ENCODE measurements at regions not wholly inside any gene's neighbourhood (a gene's known extent, or its start where the extent isn't known, plus 50 kb on each side); places are given as distances from the start of the nearest gene placed in this dataset.

DNA sequence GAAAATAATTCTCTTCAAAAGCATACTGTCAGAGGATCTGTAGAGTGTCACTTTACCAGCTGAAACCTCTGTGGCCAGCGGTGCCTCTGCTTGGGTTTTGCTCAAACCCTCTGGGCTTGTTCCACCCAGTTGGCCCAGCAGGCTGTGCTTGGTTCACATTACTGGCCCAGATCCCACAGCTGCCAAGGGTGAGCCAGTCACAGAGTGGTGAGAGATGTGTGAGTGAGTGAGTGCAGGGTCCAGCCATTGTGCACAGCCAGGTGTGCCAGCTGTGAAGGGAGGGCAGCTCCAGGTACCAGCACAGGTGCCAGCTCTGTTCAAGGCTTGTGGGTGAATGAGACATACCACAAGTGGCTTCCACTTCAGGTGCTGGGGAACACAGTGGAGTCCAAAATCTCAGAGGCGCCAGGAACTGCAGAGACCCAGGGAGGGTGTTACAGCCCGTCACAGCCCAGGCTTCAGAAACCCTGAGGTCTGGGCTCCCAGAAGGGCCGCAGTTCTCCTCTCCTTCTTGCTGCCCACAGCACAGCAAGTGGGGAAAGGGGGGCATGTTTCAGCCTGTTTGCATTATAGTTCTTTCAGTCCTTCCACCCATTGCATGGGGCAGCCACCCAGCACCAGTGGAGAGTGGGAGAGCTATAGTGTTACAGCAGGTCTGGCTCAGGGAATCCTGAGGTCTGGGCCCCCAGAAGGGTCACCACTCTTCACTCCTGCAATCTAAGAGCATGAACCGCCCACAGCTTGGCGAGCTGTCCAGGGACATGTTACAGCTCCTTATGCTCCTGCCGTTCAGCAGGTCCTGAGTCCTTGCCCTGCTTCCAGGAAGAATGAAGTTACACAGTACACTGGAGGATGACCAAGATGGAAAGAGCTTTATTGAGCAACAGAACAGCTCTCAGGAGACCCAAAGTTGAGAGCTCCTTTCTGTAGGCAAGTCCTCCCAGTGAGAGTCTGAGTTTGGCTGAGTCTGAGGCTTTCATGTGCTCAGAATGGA lies 931.7 kb upstream of the SORCS1 start:
- in situ Hi-C loops (cut with HindIII; ENCODE audit: low pct_unique_long_range_greater_than_20kb, low sequenced_read_pairs): no loop called here
- no peak for DNase-seq (ENCODE audit: low read depth)

DNA sequence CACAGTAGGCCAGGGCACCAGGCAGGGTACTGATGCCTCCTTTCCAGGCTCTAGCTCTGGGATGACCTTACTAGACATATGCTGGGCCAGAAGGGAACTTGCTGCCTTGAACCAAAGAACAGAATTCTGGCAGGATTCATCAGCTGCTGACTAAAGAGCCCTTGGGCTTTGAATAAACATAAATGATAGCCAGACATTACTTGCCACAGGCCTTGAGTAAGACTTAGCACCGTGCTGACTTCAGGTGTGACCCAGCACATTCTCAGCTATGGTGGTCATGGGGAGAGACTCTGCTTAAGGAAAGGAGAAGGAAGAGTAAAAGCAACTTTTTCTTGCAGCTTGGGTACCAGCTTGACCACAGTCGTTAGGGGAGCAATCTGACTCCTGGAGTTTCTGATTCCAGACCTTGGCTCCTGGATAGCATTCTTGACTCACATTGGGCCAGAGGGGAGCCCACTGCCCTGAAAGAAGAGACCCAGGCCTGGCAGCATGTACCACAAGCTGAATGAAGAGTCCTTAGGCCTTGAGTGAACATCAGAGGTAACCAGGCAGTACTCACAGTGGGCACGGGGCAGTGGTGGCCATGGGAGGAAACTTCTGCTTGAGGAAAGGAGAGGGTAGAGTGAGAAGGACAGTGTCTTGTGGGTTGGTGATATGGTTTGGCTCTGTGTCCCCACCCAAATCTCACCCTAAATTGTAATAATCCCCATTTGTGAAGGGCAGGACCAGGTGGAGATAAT lies 926.1 kb upstream of the SORCS1 start:
- no peak for DNase-seq (ENCODE audit: low read depth)
- in situ Hi-C loops (cut with HindIII; ENCODE audit: low pct_unique_long_range_greater_than_20kb, low sequenced_read_pairs): no loop called here

DNA sequence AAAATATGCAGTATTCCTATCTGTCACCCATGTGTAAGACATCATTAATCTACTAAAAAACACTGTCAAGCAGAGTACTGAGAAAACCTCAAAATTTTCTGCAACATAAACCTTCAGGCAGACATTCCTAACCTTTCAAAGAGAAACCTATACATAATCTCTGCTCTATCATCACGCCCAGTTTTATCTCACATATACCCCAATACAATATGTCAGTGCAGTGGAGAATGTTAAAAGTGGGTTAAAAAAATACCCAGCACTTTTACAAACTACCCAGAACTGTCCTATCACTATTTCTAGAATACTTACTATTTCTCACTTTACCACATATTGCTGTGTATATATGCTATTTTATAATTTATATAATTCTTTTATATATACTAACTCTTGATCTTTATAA lies 922.0 kb upstream of the SORCS1 start:
- in situ Hi-C loops (cut with HindIII; ENCODE audit: low pct_unique_long_range_greater_than_20kb, low sequenced_read_pairs): no loop called here

DNA sequence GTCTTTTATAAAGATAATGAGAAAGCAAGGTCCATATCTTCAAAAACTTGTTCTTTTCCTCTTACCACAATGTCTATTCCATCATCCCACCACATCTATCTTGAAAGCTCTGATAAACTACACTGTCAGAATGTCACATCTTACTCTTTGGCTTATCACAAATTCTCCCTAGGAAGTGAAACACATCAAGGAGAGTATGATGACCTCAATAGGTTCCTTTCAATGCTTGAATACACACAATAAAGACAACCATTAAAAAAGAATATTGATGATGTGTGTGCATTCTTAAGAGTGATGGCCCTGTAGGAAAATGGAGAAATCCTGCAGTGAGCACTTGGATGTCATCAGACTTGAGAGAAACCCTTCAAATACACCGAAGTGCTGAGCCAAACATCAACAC lies 918.1 kb upstream of the SORCS1 start:
- in situ Hi-C loops (cut with HindIII; ENCODE audit: low pct_unique_long_range_greater_than_20kb, low sequenced_read_pairs): no loop called here
- no peak for DNase-seq (ENCODE audit: low read depth)

More for the DNA sequence above, 922.0 kb upstream of the SORCS1 start:
- no peak for DNase-seq (ENCODE audit: low read depth)

DNA sequence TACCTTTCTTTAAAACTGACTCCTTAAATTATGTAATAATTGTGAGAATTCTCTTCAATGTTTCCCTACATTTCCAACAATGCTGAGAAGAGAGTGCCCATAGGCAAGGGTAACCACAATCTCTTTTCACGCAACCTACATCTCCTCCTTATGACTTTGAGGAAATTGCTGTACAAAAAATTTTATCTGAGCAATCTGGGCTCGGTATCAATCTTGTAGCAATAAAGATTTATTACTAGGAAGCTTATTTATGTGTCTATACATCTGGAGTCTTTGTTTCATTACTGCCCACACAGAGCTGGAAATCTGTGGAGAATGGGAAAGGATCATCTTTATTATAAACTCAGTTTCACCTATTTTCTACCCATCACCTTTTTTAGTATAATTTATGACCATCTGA lies 913.8 kb upstream of the SORCS1 start:
- in situ Hi-C loops (cut with HindIII; ENCODE audit: low pct_unique_long_range_greater_than_20kb, low sequenced_read_pairs): no loop called here
- no peak for DNase-seq (ENCODE audit: low read depth)

DNA sequence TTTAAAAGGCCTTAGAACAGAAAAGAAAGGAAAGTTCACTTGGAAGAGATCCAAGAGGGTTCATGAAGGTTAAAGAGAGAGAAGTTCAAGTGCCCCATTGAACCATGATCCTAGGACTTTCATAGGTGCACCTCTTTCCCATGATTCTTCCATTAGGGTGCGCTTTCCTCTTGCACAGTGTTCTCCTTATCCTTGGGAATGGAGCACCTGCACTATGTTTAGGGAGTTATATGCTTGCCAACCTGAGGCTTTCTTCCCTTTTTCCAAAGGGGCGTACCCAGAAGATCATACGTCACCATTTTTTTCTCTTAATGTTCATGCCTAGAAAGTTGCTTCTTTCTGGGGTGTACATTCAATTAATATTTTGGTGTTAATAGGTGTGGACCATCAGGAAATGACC lies 908.0 kb upstream of the SORCS1 start:
- in situ Hi-C loops (cut with HindIII; ENCODE audit: low pct_unique_long_range_greater_than_20kb, low sequenced_read_pairs): no loop called here
- DNase-seq (ENCODE audit: low read depth): no peak

DNA sequence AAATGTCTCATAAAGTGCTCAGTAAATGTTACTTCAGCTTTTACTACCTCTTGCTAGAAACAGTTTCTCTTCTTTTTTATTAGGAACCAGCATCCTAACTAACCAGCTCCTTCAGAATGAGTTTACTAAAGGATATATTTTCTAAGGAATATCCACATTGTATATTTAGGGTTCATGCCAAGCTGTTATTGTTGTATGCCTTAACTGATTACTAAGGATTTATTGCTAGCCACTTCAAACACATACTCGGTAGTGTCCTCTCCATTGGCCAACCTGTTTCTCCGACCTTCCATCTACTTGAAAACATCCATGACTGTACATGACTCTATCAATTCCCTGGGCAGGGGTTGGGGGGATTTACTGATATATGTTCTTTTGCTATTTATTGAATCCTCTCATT lies 906.3 kb upstream of the SORCS1 start:
- DNase-seq (ENCODE audit: low read depth): no peak
- in situ Hi-C loops (cut with HindIII; ENCODE audit: low pct_unique_long_range_greater_than_20kb, low sequenced_read_pairs): no loop called here

DNA sequence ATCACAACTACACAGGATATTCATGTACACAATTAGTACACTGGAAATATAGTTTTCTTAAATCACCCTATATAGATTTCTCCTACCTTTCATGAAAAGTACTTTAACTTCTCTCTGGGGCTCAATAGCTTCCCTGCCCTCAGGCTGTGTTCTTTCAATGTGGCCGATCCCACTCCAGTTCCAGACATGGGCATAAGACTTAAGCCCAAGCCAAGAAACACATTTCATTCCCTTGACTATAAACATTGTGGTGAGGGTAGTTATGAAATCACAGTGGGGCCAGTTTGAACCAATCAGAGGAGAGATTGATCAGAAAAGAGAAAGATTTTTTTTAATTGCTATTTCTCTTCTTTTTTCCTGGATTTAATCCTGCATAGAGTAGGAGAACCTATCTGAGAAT lies 904.6 kb upstream of the SORCS1 start:
- no peak for DNase-seq (ENCODE audit: low read depth)
- in situ Hi-C loops (cut with HindIII; ENCODE audit: low pct_unique_long_range_greater_than_20kb, low sequenced_read_pairs): no loop called here

DNA sequence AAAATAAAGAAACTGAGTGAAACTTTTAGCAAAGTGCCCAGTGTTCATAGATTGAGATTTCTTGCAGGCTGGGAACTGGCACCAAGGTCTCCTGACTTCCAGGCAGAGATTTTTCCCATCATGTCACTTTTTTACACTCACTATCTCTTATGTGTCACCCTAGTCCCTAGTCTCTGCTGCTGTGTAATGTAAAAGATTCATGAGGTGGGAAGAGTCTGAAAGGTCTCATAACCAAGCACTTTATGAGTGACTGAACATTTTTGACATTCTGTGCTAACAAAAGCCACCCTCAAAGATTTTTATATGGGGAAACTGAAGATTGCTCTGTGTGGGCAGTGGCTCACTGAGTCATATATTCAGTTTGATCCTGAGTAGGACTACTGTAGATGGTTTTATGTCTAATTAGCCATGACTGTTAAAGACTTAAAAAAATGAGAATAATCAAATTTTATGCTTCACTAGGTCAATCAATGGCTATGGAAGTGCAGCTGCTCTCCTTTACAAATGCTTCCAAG lies 900.3 kb upstream of the SORCS1 start:
- DNase-seq (ENCODE audit: low read depth): no peak
- in situ Hi-C loops (cut with HindIII; ENCODE audit: low pct_unique_long_range_greater_than_20kb, low sequenced_read_pairs): no loop called here

DNA sequence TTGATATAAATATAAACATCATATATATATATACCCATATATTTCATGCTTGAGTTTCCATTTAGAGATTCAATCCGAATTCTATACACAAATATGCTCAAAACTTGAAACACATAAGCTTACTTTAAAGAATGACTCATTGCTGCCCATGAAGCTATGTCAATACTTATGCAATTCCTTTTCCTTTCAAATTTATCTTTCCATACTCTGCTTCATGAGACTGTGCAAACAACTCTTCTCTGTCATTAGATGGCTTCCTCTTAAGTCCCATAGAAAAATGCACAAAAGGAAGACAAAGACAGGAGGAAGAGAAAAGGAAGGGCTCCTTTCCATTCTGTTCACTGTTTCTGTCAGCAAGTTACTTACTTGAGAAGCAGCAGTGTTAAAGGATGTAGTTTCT lies 895.7 kb upstream of the SORCS1 start:
- in situ Hi-C loops (cut with HindIII; ENCODE audit: low pct_unique_long_range_greater_than_20kb, low sequenced_read_pairs): no loop called here
- DNase-seq (ENCODE audit: low read depth): no peak

DNA sequence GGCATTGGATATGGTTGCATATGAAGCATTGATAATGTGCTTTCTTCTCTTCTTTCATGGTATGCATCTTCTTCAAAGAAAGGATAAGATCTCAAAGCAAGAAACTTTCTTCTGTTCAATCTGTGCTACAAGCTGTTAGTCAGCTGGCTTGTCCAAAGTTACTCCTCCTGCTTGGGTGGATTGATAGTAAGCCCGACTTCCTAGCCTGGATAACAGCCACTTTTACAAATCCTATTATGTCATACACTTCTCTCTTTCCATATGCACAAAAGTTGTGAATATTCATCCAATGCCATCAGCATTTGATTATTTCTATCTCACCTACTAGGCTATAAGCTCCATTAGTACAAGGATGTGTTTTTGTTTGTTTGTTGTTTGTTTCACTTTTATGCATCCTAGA lies 891.0 kb upstream of the SORCS1 start:
- in situ Hi-C loops (cut with HindIII; ENCODE audit: low pct_unique_long_range_greater_than_20kb, low sequenced_read_pairs): no loop called here
- no peak for DNase-seq (ENCODE audit: low read depth)

DNA sequence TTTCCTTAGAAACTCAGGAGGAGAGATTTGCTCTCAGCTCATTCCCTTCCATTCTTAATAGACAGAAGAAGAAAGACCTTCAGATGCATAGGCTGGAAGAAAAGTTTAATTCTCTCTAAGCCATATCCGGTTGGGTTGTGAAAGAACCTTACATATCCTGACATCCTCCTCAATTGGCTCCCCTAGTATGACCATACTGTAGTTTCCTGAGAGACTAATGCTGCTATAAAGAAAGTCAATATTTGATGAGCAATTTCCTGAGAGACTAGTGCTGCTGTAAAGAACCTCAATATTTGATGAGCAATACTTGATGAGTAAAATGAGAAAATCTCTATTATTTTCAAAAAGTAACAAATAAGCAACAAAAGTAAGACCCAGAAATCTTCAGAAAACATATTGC lies 888.5 kb upstream of the SORCS1 start:
- no peak for DNase-seq (ENCODE audit: low read depth)
- in situ Hi-C loops (cut with HindIII; ENCODE audit: low pct_unique_long_range_greater_than_20kb, low sequenced_read_pairs): no loop called here

DNA sequence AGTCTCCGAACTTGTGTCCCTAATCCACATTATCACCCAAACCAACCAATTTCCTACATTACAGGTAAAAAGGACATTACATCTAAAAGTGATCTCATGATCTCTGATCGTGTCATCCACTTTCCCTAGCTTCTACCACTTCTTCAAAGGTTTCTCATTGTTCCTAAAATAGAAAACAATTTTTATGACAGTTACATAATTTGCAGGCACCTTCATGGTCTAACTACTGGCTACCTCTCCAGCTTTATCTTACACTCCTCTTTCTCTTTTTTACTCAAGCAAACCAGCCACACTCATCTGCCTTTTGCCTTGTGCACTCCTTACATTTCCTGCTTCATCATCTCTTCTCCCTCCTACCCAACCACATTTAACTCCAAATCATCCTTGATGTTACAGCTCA lies 886.7 kb upstream of the SORCS1 start:
- in situ Hi-C loops (cut with HindIII; ENCODE audit: low pct_unique_long_range_greater_than_20kb, low sequenced_read_pairs): no loop called here
- no peak for DNase-seq (ENCODE audit: low read depth)

DNA sequence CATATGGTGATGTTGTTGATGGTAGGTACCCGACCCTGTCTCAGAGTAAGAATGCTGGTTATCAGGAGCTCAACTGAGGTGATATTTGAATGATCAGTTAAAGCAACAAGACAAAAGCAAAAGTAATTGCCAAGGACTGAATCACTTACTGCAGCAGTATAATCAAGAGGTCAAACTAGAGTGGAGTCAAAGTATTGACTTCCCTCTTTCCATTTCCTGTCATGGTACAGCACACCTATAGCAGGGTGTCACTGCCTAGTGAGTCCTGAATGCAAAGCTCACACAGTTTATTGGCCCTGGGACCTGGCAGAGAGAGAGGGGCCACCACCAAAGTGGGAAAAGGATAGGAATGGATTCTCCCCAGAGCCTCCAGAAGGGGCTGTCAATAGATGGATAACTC lies 886.1 kb upstream of the SORCS1 start:
- no peak for DNase-seq (ENCODE audit: low read depth)
- in situ Hi-C loops (cut with HindIII; ENCODE audit: low pct_unique_long_range_greater_than_20kb, low sequenced_read_pairs): no loop called here

DNA sequence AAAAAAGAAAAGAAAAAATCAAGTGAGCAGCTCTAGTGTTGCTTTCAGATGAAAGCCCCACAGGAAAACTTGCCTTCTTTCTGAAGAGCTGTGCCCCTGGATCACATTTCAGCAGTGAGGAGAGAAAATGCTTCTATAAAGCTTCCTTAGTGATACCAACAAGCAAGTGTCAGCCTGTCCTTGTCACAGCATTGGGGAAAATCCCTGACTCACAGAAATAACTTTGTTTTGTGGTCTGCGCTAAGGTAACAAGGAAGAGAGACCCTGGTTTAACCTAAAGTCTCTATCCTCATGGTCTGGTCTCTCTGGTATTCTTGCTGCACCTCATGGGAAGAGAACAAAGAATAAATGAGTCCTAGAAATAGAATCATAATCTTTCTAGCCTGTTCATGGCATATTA lies 885.2 kb upstream of the SORCS1 start:
- in situ Hi-C loops (cut with HindIII; ENCODE audit: low pct_unique_long_range_greater_than_20kb, low sequenced_read_pairs): no loop called here
- DNase-seq (ENCODE audit: low read depth): no peak

DNA sequence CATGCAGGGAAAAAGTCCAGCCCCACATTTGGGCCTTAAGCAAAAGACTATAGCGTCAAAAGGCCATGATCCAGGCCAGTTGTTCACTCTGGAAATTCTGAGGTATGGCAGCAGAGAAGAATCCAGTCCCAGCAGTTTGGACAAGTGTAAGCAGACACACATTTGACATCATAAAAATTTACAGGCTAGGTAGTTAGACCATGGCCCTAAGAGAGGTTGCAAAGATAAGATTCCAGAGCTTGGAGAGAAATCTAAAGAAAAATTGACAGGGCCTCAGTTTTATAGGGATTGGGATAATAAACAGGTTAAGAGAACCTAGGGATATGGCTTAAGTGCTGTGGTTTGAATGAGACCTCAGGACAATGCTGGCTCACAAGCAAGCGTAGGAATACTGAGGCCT lies 884.4 kb upstream of the SORCS1 start:
- no peak for DNase-seq (ENCODE audit: low read depth)
- in situ Hi-C loops (cut with HindIII; ENCODE audit: low pct_unique_long_range_greater_than_20kb, low sequenced_read_pairs): no loop called here

DNA sequence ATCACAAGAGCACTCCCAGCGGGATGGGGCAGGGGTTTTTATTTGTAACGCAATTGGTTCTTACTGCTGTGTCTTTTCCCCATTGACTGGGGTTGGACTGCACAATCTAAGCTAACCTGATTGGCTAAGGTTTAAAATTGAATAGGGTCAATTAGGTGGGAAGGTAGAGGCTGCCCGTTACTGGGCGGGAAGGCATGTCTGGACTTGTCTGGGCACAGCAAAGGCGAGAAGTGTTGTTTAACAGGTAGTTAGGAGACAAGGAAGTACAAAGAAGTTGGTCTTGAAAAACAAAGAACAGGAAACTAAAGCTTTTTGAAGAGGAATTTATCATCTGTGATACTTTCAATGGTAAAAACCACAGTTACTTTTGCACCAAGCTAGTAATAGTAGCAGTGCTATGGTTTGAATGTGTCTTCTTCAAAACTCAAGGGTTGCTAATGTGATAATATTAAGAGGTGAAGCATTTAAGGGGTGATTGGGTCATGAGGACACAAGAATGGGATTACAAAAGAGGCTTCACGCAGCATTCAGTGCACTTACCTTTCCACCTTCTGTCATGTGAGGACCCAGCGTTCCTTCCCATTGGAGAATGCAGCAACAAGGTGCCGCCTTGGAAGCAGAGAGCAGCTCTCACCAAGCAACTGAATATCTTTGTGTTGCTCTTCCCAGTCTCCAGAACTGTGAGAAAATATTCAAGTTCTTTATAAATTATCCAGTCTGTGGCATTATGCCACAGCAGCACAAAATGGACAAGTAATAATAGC lies 875.5 kb upstream of the SORCS1 start:
- in situ Hi-C loops (cut with HindIII; ENCODE audit: low pct_unique_long_range_greater_than_20kb, low sequenced_read_pairs): no loop called here

DNA sequence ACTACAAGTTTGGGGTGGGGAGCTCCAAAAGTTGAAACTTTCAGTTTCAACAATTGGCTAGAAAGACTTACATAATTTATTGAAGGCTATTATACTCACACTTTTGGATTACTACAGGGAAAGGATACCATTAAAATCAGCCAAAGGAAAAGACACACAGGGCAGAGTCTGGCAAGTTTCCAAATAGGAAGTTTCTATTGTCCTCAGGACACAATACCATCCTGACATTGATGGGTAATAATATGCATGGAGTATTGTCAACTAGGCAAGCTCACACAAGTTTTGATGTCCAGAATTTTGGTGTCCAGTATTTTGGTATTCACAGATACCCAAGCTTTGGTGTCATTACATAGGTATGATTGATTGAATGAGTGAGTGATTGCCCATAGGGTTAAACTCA lies 872.6 kb upstream of the SORCS1 start:
- DNase-seq (ENCODE audit: low read depth): no peak
- in situ Hi-C loops (cut with HindIII; ENCODE audit: low pct_unique_long_range_greater_than_20kb, low sequenced_read_pairs): no loop called here

More for the DNA sequence above, 875.5 kb upstream of the SORCS1 start:
- DNase-seq (ENCODE audit: low read depth): no peak

DNA sequence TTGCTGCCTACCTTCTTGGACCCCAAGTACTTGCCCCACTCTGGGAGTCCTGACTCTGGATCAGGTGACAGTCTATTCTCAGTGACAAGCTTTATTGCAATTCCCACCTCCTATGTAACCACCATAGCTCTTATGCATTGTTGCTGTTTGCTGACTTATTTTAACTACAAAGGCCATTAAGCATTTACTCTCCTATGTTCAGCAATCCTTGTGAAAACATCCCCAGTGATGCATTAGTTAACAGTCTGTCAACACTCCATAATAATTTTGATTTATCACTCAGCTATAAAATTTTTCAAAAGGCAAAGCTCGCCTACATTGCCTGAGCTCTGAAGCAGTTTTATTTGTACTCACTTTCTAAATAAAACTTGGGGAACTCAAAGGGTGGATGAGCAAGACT lies 871.8 kb upstream of the SORCS1 start:
- in situ Hi-C loops (cut with HindIII; ENCODE audit: low pct_unique_long_range_greater_than_20kb, low sequenced_read_pairs): no loop called here
- DNase-seq (ENCODE audit: low read depth): no peak
